ENCODE measurements at regions not wholly inside any gene's neighbourhood (a gene's known extent, or its start where the extent isn't known, plus 50 kb on each side); places are given as distances from the start of the nearest gene placed in this dataset.
"Not testable (repeated sequence)": the region's sequence is repeated elsewhere in the genome, so short reads cannot be mapped to it uniquely, and the experiment has no call there.

- DNase-seq, result no peak
Observed at GRCh38 chr2:228401065-228401912, 219.8 kb upstream of the SPHKAP start.

- no peak for DNase-seq
Observed at GRCh38 chr2:228387776-228388175, 206.3 kb upstream of the SPHKAP start.

- no peak for DNase-seq
Observed at GRCh38 chr2:228378696-228379425, 197.4 kb upstream of the SPHKAP start.

GRCh38 chr2:228378233-228378632 lies 196.7 kb upstream of the SPHKAP start:
- DNase-seq, result no peak

GRCh38 chr2:228377533-228377932 lies 196.0 kb upstream of the SPHKAP start:
- DNase-seq, result no peak

GRCh38 chr2:228374741-228375140 lies 193.3 kb upstream of the SPHKAP start:
- DNase-seq, result no peak

- DNase-seq, result no peak
Observed at GRCh38 chr2:228373191-228373590, 191.7 kb upstream of the SPHKAP start.

- DNase-seq, result no peak
Observed at GRCh38 chr2:228372212-228372611, 190.7 kb upstream of the SPHKAP start.

- no peak for DNase-seq
Observed at GRCh38 chr2:228369400-228370031, 188.0 kb upstream of the SPHKAP start.

GRCh38 chr2:228367356-228367755 lies 185.9 kb upstream of the SPHKAP start:
- DNase-seq, result no peak

- no peak for DNase-seq
Observed at GRCh38 chr2:228359473-228359872, 178.0 kb upstream of the SPHKAP start.

- DNase-seq, result no peak
Observed at GRCh38 chr2:228355897-228356296, 174.4 kb upstream of the SPHKAP start.

GRCh38 chr2:228352980-228353379 lies 171.5 kb upstream of the SPHKAP start:
- DNase-seq, result not testable (repeated sequence)

- no peak for DNase-seq
Observed at GRCh38 chr2:228352048-228352447, 170.6 kb upstream of the SPHKAP start.

GRCh38 chr2:228348516-228349064 lies 167.1 kb upstream of the SPHKAP start:
- no peak for DNase-seq

- no peak for DNase-seq
Observed at GRCh38 chr2:228344531-228344930, 163.0 kb upstream of the SPHKAP start.

GRCh38 chr2:228339525-228339924 lies 158.0 kb upstream of the SPHKAP start:
- DNase-seq, result no peak

- no peak for DNase-seq
Observed at GRCh38 chr2:228334180-228334579, 152.7 kb upstream of the SPHKAP start.

GRCh38 chr2:228329282-228329681 lies 147.8 kb upstream of the SPHKAP start:
- no peak for DNase-seq

- DNase-seq, result no peak
Observed at GRCh38 chr2:228321015-228321414, 139.5 kb upstream of the SPHKAP start.

GRCh38 chr2:228318218-228318617 lies 136.7 kb upstream of the SPHKAP start:
- DNase-seq, result no peak

- no peak for DNase-seq
Observed at GRCh38 chr2:228312172-228312571, 130.7 kb upstream of the SPHKAP start.

- DNase-seq, result no peak
Observed at GRCh38 chr2:228303960-228304359, 122.5 kb upstream of the SPHKAP start.
